Activated CD8-positive, alpha-beta T cell treated with anti-CD3 and anti-CD28 coated beads, Interleukin-2, amount 10 ng/mL, durations not matched to agents 7 days and 5 days (primary cell): ENCODE measurements at regions not wholly inside any gene's neighbourhood (a gene's known extent, or its start where the extent isn't known, plus 50 kb on each side); places are given as distances from the start of the nearest gene placed in this dataset.

Experiments used
- ATAC-seq: fragments of 150-1000 bp; cut with Tn5 transposase; one replicate; pipeline ENCODE4 v1.10.0; 2021; ENCODE audit warnings: moderate library complexity
- CTCF ChIA-PET: fragments of 350-600 bp; sonication (Branson Sonifier 250); formaldehyde crosslinking; loops from one replicate; lab custom pipeline; 2021; ENCODE audit warnings: antibody characterized with exemption; lab: Charles Lee
- POLR2A ChIA-PET: fragments of 350-600 bp; sonication (Branson Sonifier 250); formaldehyde crosslinking; loops from one replicate; lab custom pipeline; 2021; ENCODE audit warnings: antibody characterized with exemption; lab: Charles Lee
- DNase-seq: peaks from one replicate; pipeline ENCODE4 v3.0.0-alpha.2; 2020
- H3K27ac Mint-ChIP-seq: one replicate; pipeline ENCODE4 v1.8.0; 2021; ENCODE audit warnings: mild to moderate bottlenecking, mixed read lengths
- H3K27me3 Mint-ChIP-seq: one replicate; pipeline ENCODE4 v1.8.0; 2021; ENCODE audit warnings: low read depth, mixed read lengths
- H3K36me3 Mint-ChIP-seq: one replicate; pipeline ENCODE4 v1.8.0; 2021; ENCODE audit warnings: low read depth, mixed read lengths
- H3K4me1 Mint-ChIP-seq: one replicate; pipeline ENCODE4 v1.8.0; 2021; ENCODE audit warnings: low read depth, mixed read lengths
- H3K4me3 Mint-ChIP-seq: one replicate; pipeline ENCODE4 v1.8.0; 2021; ENCODE audit warnings: mild to moderate bottlenecking, mixed read lengths
- H3K9me3 Mint-ChIP-seq: one replicate; pipeline ENCODE4 v1.8.0; 2022; ENCODE audit warnings: mixed read lengths; ENCODE audit not compliant: insufficient read depth

GRCh38 chr12:74896186-74896585 lies 313.5 kb downstream of the KCNC2 start:
- no peaks in the 10 kb centered on the region for H3K36me3 Mint-ChIP-seq
- no peaks in the 10 kb centered on the region for H3K27me3 Mint-ChIP-seq
- DNase-seq (no peak), ATAC-seq (no peak)
- CTCF ChIA-PET, result no interaction called here
- H3K4me1 Mint-ChIP-seq, result peaks cover 14% of the 10 kb centered on the region
- POLR2A ChIA-PET, result no interaction called here
- H3K27ac Mint-ChIP-seq, result no peak overlapping the region
- no peak overlapping the region for H3K4me3 Mint-ChIP-seq
- H3K9me3 Mint-ChIP-seq, result no peaks in the 10 kb centered on the region

- H3K27ac Mint-ChIP-seq, result peak overlapping the region; percentile 32
- H3K27me3 Mint-ChIP-seq, result no peaks in the 10 kb centered on the region
- H3K4me1 Mint-ChIP-seq, result peaks cover 10% of the 10 kb centered on the region
- ChIA-PET CTCF (no interaction called here), POLR2A (no interaction called here)
- no peaks in the 10 kb centered on the region for H3K36me3 Mint-ChIP-seq
- DNase-seq, result no peak
- peak; percentile 42 for ATAC-seq
- no peaks in the 10 kb centered on the region for H3K9me3 Mint-ChIP-seq
- no peak overlapping the region for H3K4me3 Mint-ChIP-seq
Observed at GRCh38 chr12:74897425-74898211, 312.0 kb downstream of the KCNC2 start.

GRCh38 chr12:74899031-74899829 lies 310.4 kb downstream of the KCNC2 start:
- ATAC-seq (no peak), DNase-seq (no peak)
- CTCF ChIA-PET, result no interaction called here
- Mint-ChIP-seq H3K9me3 (no peaks in the 10 kb centered on the region), H3K27me3 (no peaks in the 10 kb centered on the region), H3K36me3 (no peaks in the 10 kb centered on the region), H3K4me1 (peaks cover 10% of the 10 kb centered on the region), H3K27ac (no peak overlapping the region), H3K4me3 (no peak overlapping the region)
- POLR2A ChIA-PET, result no interaction called here

GRCh38 chr12:74900232-74900631 lies 309.4 kb downstream of the KCNC2 start:
- Mint-ChIP-seq H3K4me1 (peaks cover 10% of the 10 kb centered on the region), H3K9me3 (no peaks in the 10 kb centered on the region), H3K27me3 (no peaks in the 10 kb centered on the region), H3K4me3 (no peak overlapping the region), H3K36me3 (no peaks in the 10 kb centered on the region), H3K27ac (no peak overlapping the region)
- ChIA-PET CTCF (interaction anchor here (1.0 kb wide), 1 partner anchor 8 kb away, joined by 3 read pairs; no protein-coding TSS in a partner anchor), POLR2A (interaction anchor here (0.6 kb wide), 1 partner anchor 69 kb away, joined by 3 read pairs; no protein-coding TSS in a partner anchor)
- no peak for DNase-seq
- peak; percentile 68 for ATAC-seq

GRCh38 chr12:74903522-74903921 lies 306.1 kb downstream of the KCNC2 start:
- no peaks in the 10 kb centered on the region for H3K36me3 Mint-ChIP-seq
- no peak overlapping the region for H3K4me3 Mint-ChIP-seq
- CTCF ChIA-PET, result interaction anchor here (0.6 kb wide), 1 partner anchor 9 kb away, joined by 3 read pairs; no protein-coding TSS in a partner anchor
- no peak for DNase-seq
- H3K27me3 Mint-ChIP-seq, result no peaks in the 10 kb centered on the region
- H3K4me1 Mint-ChIP-seq, result peaks cover 4% of the 10 kb centered on the region
- POLR2A ChIA-PET, result no interaction called here
- ATAC-seq, result no peak
- no peaks in the 10 kb centered on the region for H3K9me3 Mint-ChIP-seq
- H3K27ac Mint-ChIP-seq, result no peak overlapping the region

GRCh38 chr12:74906224-74906623 lies 303.4 kb downstream of the KCNC2 start:
- no peaks in the 10 kb centered on the region for H3K4me1 Mint-ChIP-seq
- ChIA-PET CTCF (no interaction called here), POLR2A (no interaction called here)
- DNase-seq, result no peak
- H3K4me3 Mint-ChIP-seq, result no peak overlapping the region
- H3K36me3 Mint-ChIP-seq, result no peaks in the 10 kb centered on the region
- no peaks in the 10 kb centered on the region for H3K27me3 Mint-ChIP-seq
- no peak overlapping the region for H3K27ac Mint-ChIP-seq
- H3K9me3 Mint-ChIP-seq, result no peaks in the 10 kb centered on the region
- ATAC-seq, result no peak

- CTCF ChIA-PET, result no interaction called here
- POLR2A ChIA-PET, result no interaction called here
- no peak overlapping the region for H3K27ac Mint-ChIP-seq
- no peaks in the 10 kb centered on the region for H3K9me3 Mint-ChIP-seq
- no peaks in the 10 kb centered on the region for H3K36me3 Mint-ChIP-seq
- H3K4me1 Mint-ChIP-seq, result no peaks in the 10 kb centered on the region
- no peak overlapping the region for H3K4me3 Mint-ChIP-seq
- H3K27me3 Mint-ChIP-seq, result no peaks in the 10 kb centered on the region
- DNase-seq, result no peak
- ATAC-seq, result no peak
Observed at GRCh38 chr12:74910831-74911230, 298.8 kb downstream of the KCNC2 start.

GRCh38 chr12:74914378-74914777 lies 295.3 kb downstream of the KCNC2 start:
- Mint-ChIP-seq H3K36me3 (no peaks in the 10 kb centered on the region), H3K27me3 (no peaks in the 10 kb centered on the region), H3K4me1 (no peaks in the 10 kb centered on the region), H3K27ac (no peak overlapping the region), H3K9me3 (no peaks in the 10 kb centered on the region), H3K4me3 (no peak overlapping the region)
- no peak for ATAC-seq
- CTCF ChIA-PET, result no interaction called here
- POLR2A ChIA-PET, result no interaction called here
- no peak for DNase-seq

- no peak for ATAC-seq
- H3K27ac Mint-ChIP-seq, result no peak overlapping the region
- H3K36me3 Mint-ChIP-seq, result no peaks in the 10 kb centered on the region
- no peaks in the 10 kb centered on the region for H3K4me1 Mint-ChIP-seq
- no peak overlapping the region for H3K4me3 Mint-ChIP-seq
- no peak for DNase-seq
- H3K27me3 Mint-ChIP-seq, result no peaks in the 10 kb centered on the region
- POLR2A ChIA-PET, result no interaction called here
- CTCF ChIA-PET, result no interaction called here
- no peaks in the 10 kb centered on the region for H3K9me3 Mint-ChIP-seq
Observed at GRCh38 chr12:74915718-74916117, 293.9 kb downstream of the KCNC2 start.

- Mint-ChIP-seq H3K36me3 (no peaks in the 10 kb centered on the region), H3K9me3 (peaks cover 3% of the 10 kb centered on the region), H3K4me3 (no peak overlapping the region), H3K4me1 (no peaks in the 10 kb centered on the region), H3K27ac (no peak overlapping the region), H3K27me3 (no peaks in the 10 kb centered on the region)
- ChIA-PET POLR2A (no interaction called here), CTCF (no interaction called here)
- DNase-seq, result no peak
- ATAC-seq, result no peak
Observed at GRCh38 chr12:74917743-74918142, 291.9 kb downstream of the KCNC2 start.

GRCh38 chr12:74918291-74918690 lies 291.3 kb downstream of the KCNC2 start:
- H3K4me1 Mint-ChIP-seq, result no peaks in the 10 kb centered on the region
- ChIA-PET CTCF (no interaction called here), POLR2A (no interaction called here)
- H3K27ac Mint-ChIP-seq, result no peak overlapping the region
- no peak for DNase-seq
- no peaks in the 10 kb centered on the region for H3K36me3 Mint-ChIP-seq
- H3K27me3 Mint-ChIP-seq, result no peaks in the 10 kb centered on the region
- H3K9me3 Mint-ChIP-seq, result peaks cover 6% of the 10 kb centered on the region
- H3K4me3 Mint-ChIP-seq, result no peak overlapping the region
- no peak for ATAC-seq

- H3K4me3 Mint-ChIP-seq, result no peak overlapping the region
- no peaks in the 10 kb centered on the region for H3K36me3 Mint-ChIP-seq
- H3K27me3 Mint-ChIP-seq, result no peaks in the 10 kb centered on the region
- H3K9me3 Mint-ChIP-seq, result peaks cover 15% of the 10 kb centered on the region
- ATAC-seq (no peak), DNase-seq (no peak)
- ChIA-PET POLR2A (no interaction called here), CTCF (no interaction called here)
- no peak overlapping the region for H3K27ac Mint-ChIP-seq
- no peaks in the 10 kb centered on the region for H3K4me1 Mint-ChIP-seq
Observed at GRCh38 chr12:74922117-74922516, 287.5 kb downstream of the KCNC2 start.
